GM18498 (cell line): ENCODE measurements at regions not wholly inside any gene's neighbourhood (a gene's known extent, or its start where the extent isn't known, plus 50 kb on each side); places are given as distances from the start of the nearest gene placed in this dataset.

Source experiments
- ATAC-seq: cut with Tn5 transposase; IDR thresholded peaks from one replicate; pipeline ENCODE4 v1.9.1; 2021; ENCODE audit warnings: mild to moderate bottlenecking, moderate library complexity; ENCODE audit not compliant: unreplicated experiment

- no peak for ATAC-seq
These were observed 108.5 kb upstream of the NHSL1 start for GRCh38 chr6:138607478-138608433.

- ATAC-seq = no peak
These were observed 109.6 kb upstream of the NHSL1 start for GRCh38 chr6:138608896-138609295.

GRCh38 chr6:138609801-138610430 lies 110.6 kb upstream of the NHSL1 start:
- ATAC-seq = no peak

- no peak for ATAC-seq
These were observed 111.5 kb upstream of the NHSL1 start for GRCh38 chr6:138610816-138611215.

GRCh38 chr6:138614151-138614550 lies 114.9 kb upstream of the NHSL1 start:
- no peak for ATAC-seq

GRCh38 chr6:138618168-138618567 lies 118.9 kb upstream of the NHSL1 start:
- no peak for ATAC-seq

- ATAC-seq = no peak
These were observed 121.3 kb upstream of the NHSL1 start for GRCh38 chr6:138620630-138621029.

GRCh38 chr6:138622967-138623366 lies 123.7 kb upstream of the NHSL1 start:
- ATAC-seq = no peak

- ATAC-seq = no peak
These were observed 132.3 kb upstream of the NHSL1 start for GRCh38 chr6:138631566-138631965.

- ATAC-seq = no peak
These were observed 135.7 kb upstream of the CCDC28A start for GRCh38 chr6:138637822-138638221.

GRCh38 chr6:138638604-138639003 lies 135.0 kb upstream of the CCDC28A start:
- ATAC-seq = no peak

- no peak for ATAC-seq
These were observed 133.5 kb upstream of the CCDC28A start for GRCh38 chr6:138640028-138640427.

- ATAC-seq = no peak
These were observed 130.4 kb upstream of the CCDC28A start for GRCh38 chr6:138643210-138643609.

- ATAC-seq = no peak
These were observed 127.5 kb upstream of the CCDC28A start for GRCh38 chr6:138645976-138646640.

GRCh38 chr6:138647006-138647405 lies 126.6 kb upstream of the CCDC28A start:
- ATAC-seq = no peak

- no peak for ATAC-seq
These were observed 125.4 kb upstream of the CCDC28A start for GRCh38 chr6:138648127-138648526.

GRCh38 chr6:138651491-138651890 lies 122.1 kb upstream of the CCDC28A start:
- no peak for ATAC-seq

GRCh38 chr6:138652824-138653223 lies 120.7 kb upstream of the CCDC28A start:
- ATAC-seq = no peak

- no peak for ATAC-seq
These were observed 120.1 kb upstream of the CCDC28A start for GRCh38 chr6:138653435-138653834.

GRCh38 chr6:138654715-138655634 lies 118.6 kb upstream of the CCDC28A start:
- peak; percentile 99 for ATAC-seq

GRCh38 chr6:138655828-138656227 lies 117.7 kb upstream of the CCDC28A start:
- ATAC-seq = no peak
